GM12878 (cell line): ENCODE measurements at regions not wholly inside any gene's neighbourhood (a gene's known extent, or its start where the extent isn't known, plus 50 kb on each side); places are given as distances from the start of the nearest gene placed in this dataset.

Source experiments
- ATAC-seq: fragments of 200-7000 bp; cut with Tn5 transposase; 3 replicates; pipeline ENCODE4 v1.9.1; 2020; ENCODE audit warnings: mild to moderate bottlenecking, moderate library complexity
- BruUV-seq: library from RNA; stranded (reverse); fragments of 400-500 nt; replicated peaks from 2 replicates; lab custom pipeline; 2021; lab: Mats Ljungman, UMichigan
- CTCF ChIA-PET: fragments of 300-600 bp; sonication (Branson Sonifier 250); formaldehyde crosslinking; extraction: SDS; loops from one replicate; lab custom pipeline; 2021; ENCODE audit warnings: inconsistent platforms; lab: Yijun Ruan, JAX
- POLR2A ChIA-PET: fragments of 350-600 bp; formaldehyde crosslinking; extraction: SDS; loops from one replicate; lab custom pipeline; 2021; ENCODE audit warnings: inconsistent platforms; lab: Charles Lee
- RAD21 ChIA-PET: fragments of 300-600 bp; sonication (Branson Sonifier 250); formaldehyde crosslinking; loops from one replicate; lab custom pipeline; 2023; ENCODE audit warnings: antibody characterized with exemption; ENCODE audit not compliant: unreplicated experiment; lab: Charles Lee
- SMC1A ChIA-PET: fragments of 300-600 bp; sonication (Branson Sonifier 250); formaldehyde crosslinking; loops from one replicate; lab custom pipeline; 2023; ENCODE audit not compliant: unreplicated experiment, uncharacterized antibody; lab: Charles Lee
- DNase-seq: peaks from one replicate; pipeline ENCODE4 v3.0.0-alpha.2; 2011; ENCODE audit warnings: low read depth, low spot score
- FAIRE-seq: peaks from 3 replicates; lab custom pipeline; 2011; peaks lifted over from hg19 to GRCh38; lab: Jason Lieb, UNC
- H2AFZ ChIP-seq: 2 replicates; pipeline ENCODE4 v1.6.0; 2011; ENCODE audit warnings: low read depth, low read length, control low read depth; ENCODE audit not compliant: control insufficient read depth
- H3K27ac ChIP-seq: 2 replicates; pipeline ENCODE4 v1.5.1; 2011; ENCODE audit warnings: control low read depth; ENCODE audit not compliant: control insufficient read depth, insufficient read depth
- H3K27me3 ChIP-seq, 2 experiments: replicated peaks in 1 of 2; 2 replicates each; pipeline versions ENCODE4 v1.6.0 to v1.6.1; 2011; ENCODE audit warnings: low read length in 1 of 2; ENCODE audit not compliant: control insufficient read depth in 2 of 2, insufficient read depth in 2 of 2
- H3K36me3 ChIP-seq, 2 experiments: 2 replicates each; pipeline ENCODE4 v1.5.1; 2011; ENCODE audit warnings: low read length in 1 of 2; ENCODE audit not compliant: control insufficient read depth in 2 of 2, insufficient read depth in 2 of 2
- H3K4me1 ChIP-seq: 2 replicates; pipeline ENCODE4 v1.6.1; 2011; ENCODE audit warnings: mild to moderate bottlenecking, low read length, moderate library complexity, mixed read lengths; ENCODE audit not compliant: control insufficient read depth, insufficient read depth
- H3K4me2 ChIP-seq: 2 replicates; pipeline ENCODE4 v1.6.0; 2011; ENCODE audit warnings: control low read depth; ENCODE audit not compliant: control insufficient read depth, insufficient read depth
- H3K4me3 ChIP-seq: fragments of 200-600 bp; sonication (generic); 2 replicates; pipeline ENCODE4 v1.5.1; 2016
- H3K79me2 ChIP-seq: 2 replicates; pipeline ENCODE4 v1.6.0; 2011; ENCODE audit warnings: low read length; ENCODE audit not compliant: control insufficient read depth, insufficient read depth
- H3K9ac ChIP-seq: 2 replicates; pipeline ENCODE4 v1.8.0; 2011; ENCODE audit warnings: low read length, control low read depth, mixed read lengths; ENCODE audit not compliant: control insufficient read depth, insufficient read depth
- H3K9me3 ChIP-seq: replicated peaks from 3 replicates; pipeline ENCODE4 v1.5.1; 2011; ENCODE audit warnings: mild to moderate bottlenecking, low read length; ENCODE audit not compliant: control insufficient read depth, insufficient read depth
- H4K20me1 ChIP-seq: 2 replicates; pipeline ENCODE4 v1.6.0; 2011; ENCODE audit not compliant: control insufficient read depth, insufficient read depth
- ATF7 ChIP-seq: fragments of 450-650 bp; IDR thresholded peaks from 2 replicates; pipeline ENCODE4 v1.6.1; 2016; ENCODE audit warnings: low read depth, mild to moderate bottlenecking
- BACH1 ChIP-seq: fragments of 450-650 bp; IDR thresholded peaks from 2 replicates; pipeline ENCODE4 v1.6.1; 2017; ENCODE audit warnings: mild to moderate bottlenecking, borderline replicate concordance
- BRCA1 ChIP-seq: IDR thresholded peaks from 2 replicates; pipeline ENCODE4 v1.6.1; 2011; ENCODE audit warnings: low read depth, low read length, improper control_type of control experiment
- CHD1 ChIP-seq: IDR thresholded peaks from 2 replicates; pipeline ENCODE4 v1.6.1; 2012; ENCODE audit warnings: low read depth, low read length, improper control_type of control experiment
- EZH2 ChIP-seq: IDR thresholded peaks from 2 replicates; pipeline ENCODE4 v1.6.1; 2012; ENCODE audit warnings: low read depth, mild to moderate bottlenecking, control low read depth, inconsistent platforms, low read length, borderline replicate concordance; ENCODE audit not compliant: control insufficient read depth
- RFX5 ChIP-seq: IDR thresholded peaks from 2 replicates; pipeline ENCODE4 v1.6.1; 2011; ENCODE audit warnings: low read depth, low read length, improper control_type of control experiment
- ZBED1 ChIP-seq: IDR thresholded peaks from 2 replicates; pipeline ENCODE4 v1.6.1; 2016; ENCODE audit warnings: borderline replicate concordance
- WGBS: methylation state at CpG from one replicate; pipeline ENCODE4 v1.1.6; 2016; ENCODE audit warnings: low lambda C conversion rate; ENCODE audit not compliant: insufficient replicate concordance, insufficient coverage; ENCODE audit errors: missing lambda C conversion rate; 5-methylcytosine and 5-hydroxymethylcytosine counted together
- in situ Hi-C: fragments of 300-500 bp; cut with MboI; formaldehyde crosslinking; loops from 9 replicates; pipeline ENCODE4 v1.14.3; 2018; ENCODE audit warnings: mixed read lengths
- intact Hi-C: fragments of 100-400 bp; cut with micrococcal nuclease; formaldehyde crosslinking; loops from one replicate; pipeline ENCODE4 v1.14.2; 2022; ENCODE audit not compliant: unreplicated experiment
- TF ChIP-seq, protein P1 (sequence below): IDR thresholded peaks from 2 replicates; pipeline ENCODE4 v1.6.1; 2011; ENCODE audit warnings: borderline replicate concordance, low read depth, mild to moderate bottlenecking, moderate library complexity, low read length; ENCODE audit not compliant: insufficient read depth, poor library complexity, severe bottlenecking
- TF ChIP-seq, protein P2 (sequence below): fragments of 450-650 bp; formaldehyde crosslinking; IDR thresholded peaks from 2 replicates; pipeline ENCODE4 v1.4.0; 2020; ENCODE audit warnings: mild to moderate bottlenecking, moderate library complexity
- TF ChIP-seq, protein P3 (sequence below): fragments of 450-650 bp; IDR thresholded peaks from 2 replicates; pipeline ENCODE4 v1.6.1; 2017; ENCODE audit warnings: mild to moderate bottlenecking, moderate library complexity

DNA sequence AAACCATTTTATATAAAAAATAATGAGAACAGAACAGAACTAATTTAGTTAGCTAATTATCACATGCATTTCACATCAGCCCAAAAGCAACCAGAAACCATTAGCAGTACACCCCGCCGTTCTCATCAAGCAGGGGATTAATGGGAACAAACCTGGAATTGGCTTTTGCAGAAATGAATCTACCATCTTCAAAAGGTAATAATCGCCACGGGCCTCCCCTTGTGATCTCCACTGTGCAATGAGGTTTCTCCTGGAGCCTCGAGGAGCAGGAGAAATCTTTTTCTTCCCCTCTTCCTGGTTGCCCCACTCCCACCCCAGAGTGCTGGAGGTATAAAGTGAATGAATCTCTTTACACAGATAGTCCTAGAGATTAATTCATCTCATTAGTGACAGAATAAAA, 1003.5 kb downstream of the AGBL1 start:
- FAIRE-seq (no peak), ATAC-seq (no peak), DNase-seq (no peak)
- ChIA-PET POLR2A (no interaction called here), RAD21 (no interaction called here), SMC1A (no interaction called here), CTCF (no interaction called here)
- no peak for TF ChIP-seq EZH2
- no peak for TF ChIP-seq BRCA1
- TF ChIP-seq ATF7, result no peak
- TF ChIP-seq, protein P1, sequence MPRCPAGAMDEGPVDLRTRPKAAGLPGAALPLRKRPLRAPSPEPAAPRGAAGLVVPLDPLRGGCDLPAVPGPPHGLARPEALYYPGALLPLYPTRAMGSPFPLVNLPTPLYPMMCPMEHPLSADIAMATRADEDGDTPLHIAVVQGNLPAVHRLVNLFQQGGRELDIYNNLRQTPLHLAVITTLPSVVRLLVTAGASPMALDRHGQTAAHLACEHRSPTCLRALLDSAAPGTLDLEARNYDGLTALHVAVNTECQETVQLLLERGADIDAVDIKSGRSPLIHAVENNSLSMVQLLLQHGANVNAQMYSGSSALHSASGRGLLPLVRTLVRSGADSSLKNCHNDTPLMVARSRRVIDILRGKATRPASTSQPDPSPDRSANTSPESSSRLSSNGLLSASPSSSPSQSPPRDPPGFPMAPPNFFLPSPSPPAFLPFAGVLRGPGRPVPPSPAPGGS, result no peak
- TF ChIP-seq, protein P2, sequence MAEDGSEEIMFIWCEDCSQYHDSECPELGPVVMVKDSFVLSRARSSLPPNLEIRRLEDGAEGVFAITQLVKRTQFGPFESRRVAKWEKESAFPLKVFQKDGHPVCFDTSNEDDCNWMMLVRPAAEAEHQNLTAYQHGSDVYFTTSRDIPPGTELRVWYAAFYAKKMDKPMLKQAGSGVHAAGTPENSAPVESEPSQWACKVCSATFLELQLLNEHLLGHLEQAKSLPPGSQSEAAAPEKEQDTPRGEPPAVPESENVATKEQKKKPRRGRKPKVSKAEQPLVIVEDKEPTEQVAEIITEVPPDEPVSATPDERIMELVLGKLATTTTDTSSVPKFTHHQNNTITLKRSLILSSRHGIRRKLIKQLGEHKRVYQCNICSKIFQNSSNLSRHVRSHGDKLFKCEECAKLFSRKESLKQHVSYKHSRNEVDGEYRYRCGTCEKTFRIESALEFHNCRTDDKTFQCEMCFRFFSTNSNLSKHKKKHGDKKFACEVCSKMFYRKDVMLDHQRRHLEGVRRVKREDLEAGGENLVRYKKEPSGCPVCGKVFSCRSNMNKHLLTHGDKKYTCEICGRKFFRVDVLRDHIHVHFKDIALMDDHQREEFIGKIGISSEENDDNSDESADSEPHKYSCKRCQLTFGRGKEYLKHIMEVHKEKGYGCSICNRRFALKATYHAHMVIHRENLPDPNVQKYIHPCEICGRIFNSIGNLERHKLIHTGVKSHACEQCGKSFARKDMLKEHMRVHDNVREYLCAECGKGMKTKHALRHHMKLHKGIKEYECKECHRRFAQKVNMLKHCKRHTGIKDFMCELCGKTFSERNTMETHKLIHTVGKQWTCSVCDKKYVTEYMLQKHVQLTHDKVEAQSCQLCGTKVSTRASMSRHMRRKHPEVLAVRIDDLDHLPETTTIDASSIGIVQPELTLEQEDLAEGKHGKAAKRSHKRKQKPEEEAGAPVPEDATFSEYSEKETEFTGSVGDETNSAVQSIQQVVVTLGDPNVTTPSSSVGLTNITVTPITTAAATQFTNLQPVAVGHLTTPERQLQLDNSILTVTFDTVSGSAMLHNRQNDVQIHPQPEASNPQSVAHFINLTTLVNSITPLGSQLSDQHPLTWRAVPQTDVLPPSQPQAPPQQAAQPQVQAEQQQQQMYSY (CRISPR knock-in tag), result no peak
- TF ChIP-seq CHD1, result no peak
- no peak for TF ChIP-seq BACH1
- TF ChIP-seq ZBED1, result no peak
- TF ChIP-seq, protein P3, sequence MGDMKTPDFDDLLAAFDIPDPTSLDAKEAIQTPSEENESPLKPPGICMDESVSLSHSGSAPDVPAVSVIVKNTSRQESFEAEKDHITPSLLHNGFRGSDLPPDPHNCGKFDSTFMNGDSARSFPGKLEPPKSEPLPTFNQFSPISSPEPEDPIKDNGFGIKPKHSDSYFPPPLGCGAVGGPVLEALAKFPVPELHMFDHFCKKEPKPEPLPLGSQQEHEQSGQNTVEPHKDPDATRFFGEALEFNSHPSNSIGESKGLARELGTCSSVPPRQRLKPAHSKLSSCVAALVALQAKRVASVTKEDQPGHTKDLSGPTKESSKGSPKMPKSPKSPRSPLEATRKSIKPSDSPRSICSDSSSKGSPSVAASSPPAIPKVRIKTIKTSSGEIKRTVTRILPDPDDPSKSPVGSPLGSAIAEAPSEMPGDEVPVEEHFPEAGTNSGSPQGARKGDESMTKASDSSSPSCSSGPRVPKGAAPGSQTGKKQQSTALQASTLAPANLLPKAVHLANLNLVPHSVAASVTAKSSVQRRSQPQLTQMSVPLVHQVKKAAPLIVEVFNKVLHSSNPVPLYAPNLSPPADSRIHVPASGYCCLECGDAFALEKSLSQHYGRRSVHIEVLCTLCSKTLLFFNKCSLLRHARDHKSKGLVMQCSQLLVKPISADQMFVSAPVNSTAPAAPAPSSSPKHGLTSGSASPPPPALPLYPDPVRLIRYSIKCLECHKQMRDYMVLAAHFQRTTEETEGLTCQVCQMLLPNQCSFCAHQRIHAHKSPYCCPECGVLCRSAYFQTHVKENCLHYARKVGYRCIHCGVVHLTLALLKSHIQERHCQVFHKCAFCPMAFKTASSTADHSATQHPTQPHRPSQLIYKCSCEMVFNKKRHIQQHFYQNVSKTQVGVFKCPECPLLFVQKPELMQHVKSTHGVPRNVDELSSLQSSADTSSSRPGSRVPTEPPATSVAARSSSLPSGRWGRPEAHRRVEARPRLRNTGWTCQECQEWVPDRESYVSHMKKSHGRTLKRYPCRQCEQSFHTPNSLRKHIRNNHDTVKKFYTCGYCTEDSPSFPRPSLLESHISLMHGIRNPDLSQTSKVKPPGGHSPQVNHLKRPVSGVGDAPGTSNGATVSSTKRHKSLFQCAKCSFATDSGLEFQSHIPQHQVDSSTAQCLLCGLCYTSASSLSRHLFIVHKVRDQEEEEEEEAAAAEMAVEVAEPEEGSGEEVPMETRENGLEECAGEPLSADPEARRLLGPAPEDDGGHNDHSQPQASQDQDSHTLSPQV, result no peak
- no peak for TF ChIP-seq RFX5
- intact Hi-C loops (no loop called here), in situ Hi-C loops (no loop called here)
- WGBS, result 29% methylated on average over 5 of the region's 5 CpGs
- Histone ChIP-seq H3K4me2 (no peak overlapping the region), H4K20me1 (no peaks in the 10 kb centered on the region), H3K4me3 (no peak overlapping the region), H3K9me3 (no peaks in the 10 kb centered on the region), H3K27me3 (no peaks in the 10 kb centered on the region), H3K9ac (no peak overlapping the region), H3K79me2 (no peaks in the 10 kb centered on the region), H3K36me3 (no peaks in the 10 kb centered on the region), H3K27ac (no peak overlapping the region), H2AFZ (no peak overlapping the region), H3K4me1 (no peaks in the 10 kb centered on the region)
- no TSS peak for BruUV-seq
